ENCODE measurements at regions not wholly inside any gene's neighbourhood (a gene's known extent, or its start where the extent isn't known, plus 50 kb on each side); places are given as distances from the start of the nearest gene placed in this dataset.
"Not testable (repeated sequence)": the region's sequence is repeated elsewhere in the genome, so short reads cannot be mapped to it uniquely, and the experiment has no call there.

- Histone ChIP-seq H4K20me1 (ENCODE audit: insufficient read depth, poor library complexity, severe bottlenecking) (no peaks in the 10 kb centered on the region), H3K27ac (no peak overlapping the region), H3K4me3 (no peak overlapping the region), H3K9me2 (replicated peaks; ENCODE audit: insufficient read depth) (no peaks in the 10 kb centered on the region), H3K4me2 (no peak overlapping the region), H3K4me1 (ENCODE audit: insufficient read depth) (no peaks in the 10 kb centered on the region), H3K27me3 (no peaks in the 10 kb centered on the region), H2AFZ (no peak overlapping the region), H3K79me2 (no peaks in the 10 kb centered on the region), H3K9me3 (ENCODE audit: low read depth) (no peaks in the 10 kb centered on the region), H3K36me3 (replicated peaks; ENCODE audit: insufficient read depth, low read depth) (no peaks in the 10 kb centered on the region)
- 93% methylated on average over 2 of the region's 2 CpGs for WGBS (ENCODE audit: low lambda C conversion rate, missing lambda C conversion rate)
- no peak for TF ChIP-seq CTCF (IDR thresholded peaks at IDR 0.05; ENCODE audit: poor library complexity)
- TF ChIP-seq EZH2 (IDR thresholded peaks at IDR 0.05; ENCODE audit: borderline replicate concordance): no peak
- TF ChIP-seq EZH2phosphoT487 (IDR thresholded peaks at IDR 0.05; ENCODE audit: low read depth, severe bottlenecking, unreplicated experiment): no peak
- no peak for DNase-seq (ENCODE audit: low spot score)
Measured at GRCh38 chr5:60535951-60536350, 164.0 kb downstream of the DEPDC1B start.

- H3K4me1 ChIP-seq (ENCODE audit: insufficient read depth): no peaks in the 10 kb centered on the region
- no peaks in the 10 kb centered on the region for H3K79me2 ChIP-seq
- no peak overlapping the region for H3K27ac ChIP-seq
- H3K36me3 ChIP-seq (replicated peaks; ENCODE audit: insufficient read depth, low read depth): no peaks in the 10 kb centered on the region
- no peak for DNase-seq (ENCODE audit: low spot score)
- H3K4me2 ChIP-seq: no peak overlapping the region
- no peaks in the 10 kb centered on the region for H4K20me1 ChIP-seq (ENCODE audit: insufficient read depth, poor library complexity, severe bottlenecking)
- H2AFZ ChIP-seq: no peak overlapping the region
- no peaks in the 10 kb centered on the region for H3K9me2 ChIP-seq (replicated peaks; ENCODE audit: insufficient read depth)
- TF ChIP-seq EZH2 (IDR thresholded peaks at IDR 0.05; ENCODE audit: borderline replicate concordance) (no peak), EZH2phosphoT487 (IDR thresholded peaks at IDR 0.05; ENCODE audit: low read depth, severe bottlenecking, unreplicated experiment) (no peak), CTCF (IDR thresholded peaks at IDR 0.05; ENCODE audit: poor library complexity) (no peak)
- H3K9me3 ChIP-seq (ENCODE audit: low read depth): no peaks in the 10 kb centered on the region
- H3K27me3 ChIP-seq: no peaks in the 10 kb centered on the region
- H3K4me3 ChIP-seq: no peak overlapping the region
Measured at GRCh38 chr5:60535198-60535597, 164.8 kb downstream of the DEPDC1B start.

- 78% methylated on average over 4 of the region's 4 CpGs for WGBS (ENCODE audit: low lambda C conversion rate, missing lambda C conversion rate)
- no peak overlapping the region for H2AFZ ChIP-seq
- no peak for DNase-seq (ENCODE audit: low spot score)
- H3K27ac ChIP-seq: no peak overlapping the region
- H4K20me1 ChIP-seq (ENCODE audit: insufficient read depth, poor library complexity, severe bottlenecking): no peaks in the 10 kb centered on the region
- no peaks in the 10 kb centered on the region for H3K4me1 ChIP-seq (ENCODE audit: insufficient read depth)
- H3K9me2 ChIP-seq (replicated peaks; ENCODE audit: insufficient read depth): no peaks in the 10 kb centered on the region
- no peaks in the 10 kb centered on the region for H3K27me3 ChIP-seq
- no peak for TF ChIP-seq EZH2phosphoT487 (IDR thresholded peaks at IDR 0.05; ENCODE audit: low read depth, severe bottlenecking, unreplicated experiment)
- TF ChIP-seq EZH2 (IDR thresholded peaks at IDR 0.05; ENCODE audit: borderline replicate concordance): no peak
- TF ChIP-seq CTCF (IDR thresholded peaks at IDR 0.05; ENCODE audit: poor library complexity): no peak
- no peaks in the 10 kb centered on the region for H3K79me2 ChIP-seq
- no peaks in the 10 kb centered on the region for H3K36me3 ChIP-seq (replicated peaks; ENCODE audit: insufficient read depth, low read depth)
- H3K4me2 ChIP-seq: no peak overlapping the region
- H3K4me3 ChIP-seq: no peak overlapping the region
- no peaks in the 10 kb centered on the region for H3K9me3 ChIP-seq (ENCODE audit: low read depth)
Measured at GRCh38 chr5:60533789-60534188, 166.2 kb downstream of the DEPDC1B start.

- not testable (repeated sequence) for H2AFZ ChIP-seq; H3K4me2 ChIP-seq; H3K36me3 ChIP-seq (replicated peaks; ENCODE audit: insufficient read depth, low read depth); H3K79me2 ChIP-seq; H3K27me3 ChIP-seq; H3K27ac ChIP-seq; H3K4me1 ChIP-seq (ENCODE audit: insufficient read depth); H3K9me2 ChIP-seq (replicated peaks; ENCODE audit: insufficient read depth); DNase-seq (ENCODE audit: low spot score); H4K20me1 ChIP-seq (ENCODE audit: insufficient read depth, poor library complexity, severe bottlenecking); H3K4me3 ChIP-seq; H3K9me3 ChIP-seq (ENCODE audit: low read depth)
- WGBS (ENCODE audit: low lambda C conversion rate, missing lambda C conversion rate): 93% methylated on average over 5 of the region's 5 CpGs
Measured at GRCh38 chr5:60532796-60533195, 167.2 kb downstream of the DEPDC1B start.

- not testable (repeated sequence) for H3K4me3 ChIP-seq; H4K20me1 ChIP-seq (ENCODE audit: insufficient read depth, poor library complexity, severe bottlenecking); H3K36me3 ChIP-seq (replicated peaks; ENCODE audit: insufficient read depth, low read depth); H2AFZ ChIP-seq; H3K9me2 ChIP-seq (replicated peaks; ENCODE audit: insufficient read depth); DNase-seq (ENCODE audit: low spot score); H3K79me2 ChIP-seq; H3K27ac ChIP-seq; H3K27me3 ChIP-seq; H3K4me2 ChIP-seq; H3K4me1 ChIP-seq (ENCODE audit: insufficient read depth); H3K9me3 ChIP-seq (ENCODE audit: low read depth)
- WGBS (ENCODE audit: low lambda C conversion rate, missing lambda C conversion rate): 98% methylated on average over 22 of the region's 32 CpGs
Measured at GRCh38 chr5:60530144-60530848, 169.7 kb downstream of the DEPDC1B start.
